CD8-positive, alpha-beta memory T cell (primary cell): ENCODE measurements at regions not wholly inside any gene's neighbourhood (a gene's known extent, or its start where the extent isn't known, plus 50 kb on each side); places are given as distances from the start of the nearest gene placed in this dataset.

Source experiments
- CTCF ChIA-PET: fragments of 350-600 bp; sonication (Branson Sonifier 250); formaldehyde crosslinking; loops from one replicate; lab custom pipeline; 2021; ENCODE audit warnings: antibody characterized with exemption; lab: Charles Lee
- POLR2A ChIA-PET: fragments of 350-600 bp; sonication (Branson Sonifier 250); formaldehyde crosslinking; loops from one replicate; lab custom pipeline; 2021; ENCODE audit warnings: antibody characterized with exemption; lab: Charles Lee
- DNase-seq, 5 donors: peaks; one replicate each; pipeline versions ENCODE4 v3.0.0 to v3.0.0-alpha.2; 2020 to 2022; ENCODE audit warnings: mixed read lengths in 1 of 5
- H3K27ac ChIP-seq: one replicate; pipeline ENCODE4 v1.7.0; 2013; ENCODE audit warnings: low read depth, mild to moderate bottlenecking, low read length, moderate library complexity
- H3K27me3 ChIP-seq: 2 replicates; pipeline ENCODE4 v1.7.0; 2013; ENCODE audit warnings: low read length, mild to moderate bottlenecking; ENCODE audit not compliant: insufficient read depth, poor library complexity, severe bottlenecking
- H3K36me3 ChIP-seq: 2 replicates; pipeline ENCODE4 v1.7.0; 2013; ENCODE audit warnings: mild to moderate bottlenecking, low read length, moderate library complexity; ENCODE audit not compliant: insufficient read depth
- H3K4me1 ChIP-seq: 2 replicates; pipeline ENCODE4 v1.7.0; 2013; ENCODE audit warnings: mild to moderate bottlenecking, low read length, moderate library complexity; ENCODE audit not compliant: insufficient read depth
- H3K4me3 ChIP-seq: 2 replicates; pipeline ENCODE4 v1.7.0; 2013; ENCODE audit warnings: mild to moderate bottlenecking, low read length
- H3K9me3 ChIP-seq: 2 replicates; pipeline ENCODE4 v1.7.0; 2013; ENCODE audit warnings: mild to moderate bottlenecking, low read length
- H3K27ac Mint-ChIP-seq, 8 donors: one replicate each; pipeline ENCODE4 v1.8.0; 2020 to 2021; ENCODE audit warnings: mixed read lengths in 8 of 8, mild to moderate bottlenecking in 6 of 8, inconsistent platforms in 3 of 8, moderate library complexity in 3 of 8
- H3K27me3 Mint-ChIP-seq, 2 donors: one replicate each; pipeline ENCODE4 v1.8.0; 2020 to 2021; ENCODE audit warnings: mixed read lengths in 2 of 2, mild to moderate bottlenecking in 1 of 2, moderate library complexity in 1 of 2
- H3K36me3 Mint-ChIP-seq, 3 donors: one replicate each; pipeline ENCODE4 v1.8.0; 2020 to 2021; ENCODE audit warnings: mixed read lengths in 3 of 3, inconsistent platforms in 1 of 3, mild to moderate bottlenecking in 1 of 3
- H3K4me1 Mint-ChIP-seq, 3 donors: one replicate each; pipeline ENCODE4 v1.8.0; 2020 to 2021; ENCODE audit warnings: mixed read lengths in 3 of 3, inconsistent platforms in 1 of 3, mild to moderate bottlenecking in 1 of 3
- H3K4me3 Mint-ChIP-seq, 7 donors: one replicate each; pipeline ENCODE4 v1.8.0; 2020 to 2021; ENCODE audit warnings: mixed read lengths in 7 of 7, mild to moderate bottlenecking in 6 of 7, moderate library complexity in 4 of 7, inconsistent platforms in 2 of 7
- H3K9me3 Mint-ChIP-seq, 5 donors: one replicate each; pipeline ENCODE4 v1.8.0; 2020 to 2022; ENCODE audit warnings: mixed read lengths in 5 of 5, mild to moderate bottlenecking in 3 of 5, moderate library complexity in 2 of 5, inconsistent platforms in 1 of 5

GRCh38 chr2:66683064-66683463, 248.1 kb downstream of the MEIS1 start:
- Histone ChIP-seq H3K4me3 (no peak overlapping the region), H3K27ac (no peak overlapping the region), H3K27me3 (no peaks in the 10 kb centered on the region), H3K4me1 (no peaks in the 10 kb centered on the region), H3K9me3 (no peaks in the 10 kb centered on the region), H3K36me3 (no peaks in the 10 kb centered on the region)
- Mint-ChIP-seq H3K4me3 (no peak overlapping the region), H3K4me1 (no peaks in the 10 kb centered on the region), H3K9me3 (peaks cover 0 to 19% (median 5%) of the 10 kb centered on the region in 5 donors), H3K27ac (no peak overlapping the region), H3K36me3 (no peaks in the 10 kb centered on the region), H3K27me3 (no peaks in the 10 kb centered on the region)
- ChIA-PET POLR2A (no interaction called here), CTCF (no interaction called here)
- no peak for DNase-seq

DNA sequence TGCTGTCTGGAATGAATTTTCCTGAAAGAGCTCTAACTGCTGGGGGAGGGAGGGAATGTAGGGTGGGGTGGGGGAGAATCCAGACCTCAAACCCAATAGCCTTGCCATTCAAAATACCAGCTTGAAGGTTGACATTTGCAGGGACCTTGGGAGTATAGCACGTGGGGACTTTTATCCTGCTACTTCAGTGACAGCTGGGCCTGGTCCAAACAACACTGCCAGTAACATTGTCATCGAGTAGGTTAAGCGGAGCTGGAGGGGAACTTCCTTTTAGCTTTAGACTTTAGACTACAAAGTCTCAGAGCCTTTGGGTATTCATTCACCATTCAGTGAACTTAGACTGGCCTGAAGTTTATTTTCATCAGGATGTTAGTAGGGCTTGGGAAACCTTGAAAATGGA, 248.7 kb downstream of the MEIS1 start:
- Histone ChIP-seq H3K4me3 (no peak overlapping the region), H3K27ac (no peak overlapping the region), H3K36me3 (no peaks in the 10 kb centered on the region), H3K9me3 (no peaks in the 10 kb centered on the region), H3K27me3 (no peaks in the 10 kb centered on the region), H3K4me1 (no peaks in the 10 kb centered on the region)
- no peak for DNase-seq
- no peak overlapping the region for H3K27ac Mint-ChIP-seq
- ChIA-PET CTCF (no interaction called here), POLR2A (no interaction called here)
- H3K4me1 Mint-ChIP-seq: no peaks in the 10 kb centered on the region
- H3K36me3 Mint-ChIP-seq: no peaks in the 10 kb centered on the region
- H3K27me3 Mint-ChIP-seq: no peaks in the 10 kb centered on the region
- H3K9me3 Mint-ChIP-seq: peaks cover 0 to 19% (median 5%) of the 10 kb centered on the region in 5 donors
- no peak overlapping the region for H3K4me3 Mint-ChIP-seq

GRCh38 chr2:66684289-66684688, 249.4 kb downstream of the MEIS1 start:
- Histone ChIP-seq H3K9me3 (no peaks in the 10 kb centered on the region), H3K4me3 (no peak overlapping the region), H3K36me3 (no peaks in the 10 kb centered on the region), H3K27me3 (no peaks in the 10 kb centered on the region), H3K4me1 (no peaks in the 10 kb centered on the region), H3K27ac (no peak overlapping the region)
- Mint-ChIP-seq H3K9me3 (peaks cover 0 to 16% (median 6%) of the 10 kb centered on the region in 5 donors), H3K27ac (no peak overlapping the region), H3K36me3 (no peaks in the 10 kb centered on the region), H3K27me3 (no peaks in the 10 kb centered on the region), H3K4me3 (no peak overlapping the region), H3K4me1 (no peaks in the 10 kb centered on the region)
- no peak for DNase-seq
- CTCF ChIA-PET: no interaction called here
- POLR2A ChIA-PET: no interaction called here

- Histone ChIP-seq H3K4me1 (no peaks in the 10 kb centered on the region), H3K27me3 (no peaks in the 10 kb centered on the region), H3K27ac (no peak overlapping the region), H3K36me3 (no peaks in the 10 kb centered on the region), H3K9me3 (no peaks in the 10 kb centered on the region), H3K4me3 (no peak overlapping the region)
- H3K36me3 Mint-ChIP-seq: no peaks in the 10 kb centered on the region
- H3K4me1 Mint-ChIP-seq: no peaks in the 10 kb centered on the region
- peaks cover 0 to 16% (median 3%) of the 10 kb centered on the region in 5 donors for H3K9me3 Mint-ChIP-seq
- ChIA-PET POLR2A (no interaction called here), CTCF (no interaction called here)
- no peaks in the 10 kb centered on the region for H3K27me3 Mint-ChIP-seq
- H3K27ac Mint-ChIP-seq: no peak overlapping the region
- no peak for DNase-seq
- H3K4me3 Mint-ChIP-seq: no peak overlapping the region
These were observed 251.8 kb downstream of the MEIS1 start for GRCh38 chr2:66686755-66687154.

DNA sequence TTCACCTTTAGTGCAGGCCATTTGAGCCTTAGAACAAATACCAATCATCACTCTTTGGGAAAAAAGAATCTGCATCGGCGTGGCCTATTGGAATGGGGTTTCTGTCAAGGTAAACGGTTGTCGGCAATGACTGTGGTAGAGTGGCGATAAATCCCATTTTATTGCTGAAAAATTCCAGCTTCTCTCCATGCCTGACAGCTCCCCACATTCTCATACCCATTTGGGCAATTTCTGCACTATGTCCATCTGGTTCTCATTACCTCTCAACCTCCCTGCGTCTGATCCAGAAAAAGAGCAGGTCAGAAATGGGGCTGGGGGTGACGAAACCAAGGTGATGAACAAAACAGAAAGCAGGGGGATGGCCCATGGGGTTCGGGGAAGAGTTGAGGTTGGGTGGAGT, 254.0 kb downstream of the MEIS1 start:
- no peak overlapping the region for H3K4me3 ChIP-seq
- DNase-seq: no peak
- no peak overlapping the region for H3K27ac Mint-ChIP-seq
- no peaks in the 10 kb centered on the region for H3K4me1 ChIP-seq
- no peaks in the 10 kb centered on the region for H3K27me3 ChIP-seq
- H3K4me1 Mint-ChIP-seq: no peaks in the 10 kb centered on the region
- no peak overlapping the region for H3K27ac ChIP-seq
- no peaks in the 10 kb centered on the region for H3K27me3 Mint-ChIP-seq
- H3K36me3 ChIP-seq: no peaks in the 10 kb centered on the region
- H3K9me3 Mint-ChIP-seq: peaks cover 0 to 16% (median 2%) of the 10 kb centered on the region in 5 donors
- H3K9me3 ChIP-seq: no peaks in the 10 kb centered on the region
- H3K4me3 Mint-ChIP-seq: no peak overlapping the region
- ChIA-PET POLR2A (no interaction called here), CTCF (interaction anchor here (0.6 kb wide), 1 partner anchor 17 kb away, joined by 3 read pairs; no protein-coding TSS in a partner anchor)
- no peaks in the 10 kb centered on the region for H3K36me3 Mint-ChIP-seq

DNA sequence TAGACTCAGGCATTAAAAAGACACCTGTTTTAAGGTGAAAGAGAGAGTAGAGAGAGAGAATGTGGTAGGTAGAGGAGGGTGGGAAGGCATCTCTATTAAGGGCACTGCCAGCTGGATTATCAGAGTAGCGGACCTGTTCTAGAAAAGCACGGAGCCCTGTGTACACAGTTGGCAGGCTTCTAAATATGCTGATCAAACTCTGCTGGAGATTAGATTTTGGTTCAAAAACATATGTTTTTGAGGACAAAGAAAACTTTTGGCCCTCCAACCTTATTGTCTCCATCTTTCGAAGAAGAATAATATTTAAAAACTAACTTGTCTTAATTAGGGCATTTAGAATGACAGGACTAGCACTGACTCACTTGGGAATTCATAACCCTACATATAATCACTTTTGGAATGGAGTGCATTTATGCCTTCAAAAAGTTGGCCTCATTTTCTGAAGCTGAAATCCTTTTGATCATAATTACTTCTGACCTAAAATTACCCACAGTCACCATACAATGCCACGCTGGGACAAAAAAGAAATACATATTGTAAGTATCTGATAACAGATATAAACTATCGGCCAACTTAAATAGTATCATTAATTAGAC, 254.6 kb downstream of the MEIS1 start:
- H3K9me3 Mint-ChIP-seq: peaks cover 0 to 11% (median 2%) of the 10 kb centered on the region in 5 donors
- POLR2A ChIA-PET: no interaction called here
- H3K4me3 Mint-ChIP-seq: no peak overlapping the region

DNA sequence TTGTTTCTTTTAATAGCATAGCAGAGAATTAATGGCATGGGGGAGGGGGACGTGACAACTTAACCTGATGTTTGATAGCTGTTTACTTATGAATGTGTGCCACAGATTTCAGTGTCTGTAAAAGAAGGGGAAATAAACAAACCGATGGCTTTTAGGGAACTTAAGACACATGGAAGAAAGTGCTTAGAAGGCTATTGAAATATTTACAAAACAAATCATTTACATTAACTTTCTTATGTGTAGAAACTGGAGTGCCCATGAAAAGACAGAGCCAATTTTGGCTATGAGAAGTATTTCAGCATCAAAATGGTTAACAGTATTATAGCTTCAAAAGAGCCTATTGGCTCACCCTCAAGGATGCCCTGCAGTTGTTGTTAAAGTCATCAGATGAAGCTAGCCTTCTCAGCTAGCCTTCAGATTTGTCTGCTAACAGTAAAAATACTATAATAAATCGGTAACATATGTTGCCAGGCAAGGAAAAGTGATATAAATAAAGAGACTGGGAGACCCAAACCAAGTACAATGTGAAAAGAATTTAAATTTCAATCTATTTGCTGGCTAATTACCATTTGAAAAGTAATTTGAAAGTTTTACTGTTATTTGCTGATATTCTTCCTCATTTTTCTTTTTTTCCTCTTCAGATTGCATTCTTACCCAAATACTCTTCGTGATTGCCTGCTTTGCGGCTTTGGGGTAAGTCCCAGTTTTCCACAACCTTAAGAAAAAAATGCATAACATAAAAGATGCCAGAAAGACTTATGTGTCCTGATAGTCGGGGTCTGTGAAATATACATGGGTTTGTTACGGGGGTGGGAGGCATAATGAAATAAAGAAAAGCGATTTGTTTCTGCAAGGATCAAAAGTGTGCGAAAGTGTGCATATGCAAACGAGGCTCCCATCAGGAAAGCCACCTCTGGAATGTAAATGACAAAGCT, 256.4 kb downstream of the MEIS1 start:
- POLR2A ChIA-PET: no interaction called here
- H3K27me3 Mint-ChIP-seq: no peaks in the 10 kb centered on the region

More for the DNA sequence above, 254.6 kb downstream of the MEIS1 start:
- H3K27me3 Mint-ChIP-seq: no peaks in the 10 kb centered on the region
- H3K4me1 ChIP-seq: no peaks in the 10 kb centered on the region
- H3K9me3 ChIP-seq: no peaks in the 10 kb centered on the region
- H3K27me3 ChIP-seq: no peaks in the 10 kb centered on the region
- CTCF ChIA-PET: no interaction called here
- H3K36me3 ChIP-seq: no peaks in the 10 kb centered on the region
- no peaks in the 10 kb centered on the region for H3K4me1 Mint-ChIP-seq
- no peak overlapping the region for H3K4me3 ChIP-seq
- no peak overlapping the region for H3K27ac ChIP-seq
- no peak for DNase-seq
- no peaks in the 10 kb centered on the region for H3K36me3 Mint-ChIP-seq
- no peak overlapping the region for H3K27ac Mint-ChIP-seq

DNA sequence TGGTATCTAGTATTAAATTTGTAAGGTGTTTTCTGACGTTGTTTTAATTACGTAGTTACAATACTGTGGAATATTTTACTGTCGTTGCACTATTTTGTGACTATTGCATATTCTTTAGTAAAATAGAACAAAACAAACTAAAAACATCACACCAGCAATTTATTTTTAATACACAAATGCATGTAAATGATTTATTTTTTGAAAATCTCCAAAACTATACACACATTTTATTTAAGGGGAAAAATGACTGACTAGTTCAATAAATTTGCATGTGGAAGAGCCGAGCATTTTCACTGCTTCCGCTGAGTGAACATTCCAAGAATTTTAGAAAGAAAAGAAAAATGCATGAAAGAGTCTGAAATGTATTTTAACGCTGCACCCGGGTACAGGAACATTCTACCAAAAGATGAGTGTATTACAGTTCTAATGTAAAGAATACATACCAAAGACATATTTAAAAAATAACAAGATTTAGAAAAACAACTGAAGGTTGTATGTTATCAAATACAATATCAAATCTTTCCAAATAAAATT, 257.7 kb downstream of the MEIS1 start:
- Histone ChIP-seq H3K36me3 (no peaks in the 10 kb centered on the region), H3K4me1 (no peaks in the 10 kb centered on the region), H3K27me3 (no peaks in the 10 kb centered on the region), H3K9me3 (no peaks in the 10 kb centered on the region), H3K27ac (no peak overlapping the region), H3K4me3 (no peak overlapping the region)
- H3K9me3 Mint-ChIP-seq: peaks cover 0 to 4% (median 0%) of the 10 kb centered on the region in 5 donors
- no peak overlapping the region for H3K27ac Mint-ChIP-seq
- POLR2A ChIA-PET: no interaction called here
- H3K4me3 Mint-ChIP-seq: no peak overlapping the region
- CTCF ChIA-PET: no interaction called here
- H3K27me3 Mint-ChIP-seq: no peaks in the 10 kb centered on the region
- H3K4me1 Mint-ChIP-seq: no peaks in the 10 kb centered on the region
- no peak for DNase-seq
- no peaks in the 10 kb centered on the region for H3K36me3 Mint-ChIP-seq

More for the DNA sequence above, 256.4 kb downstream of the MEIS1 start:
- H3K27ac Mint-ChIP-seq: no peak overlapping the region
- H3K36me3 Mint-ChIP-seq: no peaks in the 10 kb centered on the region
- Histone ChIP-seq H3K27ac (no peak overlapping the region), H3K4me3 (no peak overlapping the region), H3K4me1 (no peaks in the 10 kb centered on the region), H3K36me3 (no peaks in the 10 kb centered on the region), H3K27me3 (no peaks in the 10 kb centered on the region), H3K9me3 (no peaks in the 10 kb centered on the region)
- DNase-seq: no peak
- no peak overlapping the region for H3K4me3 Mint-ChIP-seq
- H3K9me3 Mint-ChIP-seq: peaks cover 0 to 4% (median 0%) of the 10 kb centered on the region in 5 donors
- CTCF ChIA-PET: no interaction called here
- H3K4me1 Mint-ChIP-seq: no peaks in the 10 kb centered on the region
